HG03045 (cell line): ENCODE measurements at regions not wholly inside any gene's neighbourhood (a gene's known extent, or its start where the extent isn't known, plus 50 kb on each side); places are given as distances from the start of the nearest gene placed in this dataset.
"Not testable (repeated sequence)": the region's sequence is repeated elsewhere in the genome, so short reads cannot be mapped to it uniquely, and the experiment has no call there.

Source experiments
- ATAC-seq: cut with Tn5 transposase; IDR thresholded peaks from one replicate; pipeline ENCODE4 v1.9.1; 2021; ENCODE audit warnings: mild to moderate bottlenecking, moderate library complexity; ENCODE audit not compliant: unreplicated experiment

- ATAC-seq = peak; percentile 34
Observed at GRCh38 chr2:195471163-195471562, 185.9 kb upstream of the SLC39A10 start.

- peak; percentile 30 for ATAC-seq
Observed at GRCh38 chr2:195470622-195471021, 186.4 kb upstream of the SLC39A10 start.

GRCh38 chr2:195468771-195469170 lies 188.3 kb upstream of the SLC39A10 start:
- no peak for ATAC-seq

- no peak for ATAC-seq
Observed at GRCh38 chr2:195466427-195466826, 190.6 kb upstream of the SLC39A10 start.

GRCh38 chr2:195461010-195461409 lies 196.0 kb upstream of the SLC39A10 start:
- ATAC-seq = no peak

GRCh38 chr2:195458936-195459335 lies 198.1 kb upstream of the SLC39A10 start:
- no peak for ATAC-seq

GRCh38 chr2:195457873-195458272 lies 199.2 kb upstream of the SLC39A10 start:
- no peak for ATAC-seq

- ATAC-seq = no peak
Observed at GRCh38 chr2:195456771-195457170, 200.3 kb upstream of the SLC39A10 start.

GRCh38 chr2:195451160-195451559 lies 205.9 kb upstream of the SLC39A10 start:
- ATAC-seq = no peak

GRCh38 chr2:195450552-195451113 lies 206.4 kb upstream of the SLC39A10 start:
- ATAC-seq = no peak

- no peak for ATAC-seq
Observed at GRCh38 chr2:195447323-195447975, 209.6 kb upstream of the SLC39A10 start.

GRCh38 chr2:195445639-195446038 lies 211.4 kb upstream of the SLC39A10 start:
- no peak for ATAC-seq

GRCh38 chr2:195443926-195444325 lies 213.1 kb upstream of the SLC39A10 start:
- ATAC-seq = no peak

GRCh38 chr2:195442458-195443175 lies 214.4 kb upstream of the SLC39A10 start:
- no peak for ATAC-seq

GRCh38 chr2:195438692-195439091 lies 218.3 kb upstream of the SLC39A10 start:
- ATAC-seq = no peak

GRCh38 chr2:195437521-195437920 lies 219.5 kb upstream of the SLC39A10 start:
- ATAC-seq = no peak

- no peak for ATAC-seq
Observed at GRCh38 chr2:195434346-195434745, 222.7 kb upstream of the SLC39A10 start.

- not testable (repeated sequence) for ATAC-seq
Observed at GRCh38 chr2:195433729-195434128, 223.3 kb upstream of the SLC39A10 start.

- no peak for ATAC-seq
Observed at GRCh38 chr2:195428673-195429072, 228.4 kb upstream of the SLC39A10 start.

GRCh38 chr2:195425328-195425727 lies 231.7 kb upstream of the SLC39A10 start:
- no peak for ATAC-seq

- no peak for ATAC-seq
Observed at GRCh38 chr2:195419033-195419432, 238.0 kb upstream of the SLC39A10 start.

GRCh38 chr2:195414537-195415100 lies 242.4 kb upstream of the SLC39A10 start:
- no peak for ATAC-seq
